PC-9 (cell line): ENCODE measurements at regions not wholly inside any gene's neighbourhood (a gene's known extent, or its start where the extent isn't known, plus 50 kb on each side); places are given as distances from the start of the nearest gene placed in this dataset.

Experiments
- BruUV-seq: library from RNA; stranded (reverse); fragments of 400-500 nt; replicated peaks from 2 replicates; lab custom pipeline; 2021; lab: Mats Ljungman, UMichigan
- CTCF ChIA-PET: fragments of 300-600 bp; sonication (Branson Sonifier 250); formaldehyde crosslinking; loops from one replicate; lab custom pipeline; 2022; ENCODE audit warnings: antibody characterized with exemption; lab: Charles Lee
- POLR2A ChIA-PET: fragments of 300-600 bp; sonication (Branson Sonifier 250); formaldehyde crosslinking; loops from one replicate; lab custom pipeline; 2022; ENCODE audit warnings: antibody characterized with exemption; ENCODE audit not compliant: unreplicated experiment; lab: Charles Lee
- DNase-seq, 2 experiments: peaks; one replicate each; pipeline versions ENCODE4 v3.0.0 to v3.0.0-alpha.2; 2015 to 2022; ENCODE audit warnings: mixed read lengths in 1 of 2
- H2AFZ ChIP-seq: fragments of 200-600 bp; sonication (generic); 2 replicates; pipeline ENCODE4 v1.8.1; 2017; ENCODE audit warnings: antibody characterized with exemption
- H3F3A ChIP-seq: fragments of 200-600 bp; sonication (generic); 2 replicates; pipeline ENCODE4 v1.8.1; 2017; ENCODE audit warnings: antibody characterized with exemption, mild to moderate bottlenecking, low read depth; ENCODE audit not compliant: insufficient read depth
- H3K27ac ChIP-seq: fragments of 200-600 bp; sonication (generic); 2 replicates; pipeline ENCODE4 v1.6.1; 2016; ENCODE audit warnings: mixed run types
- H3K27me3 ChIP-seq: fragments of 200-600 bp; sonication (generic); 2 replicates; pipeline ENCODE4 v1.6.1; 2016; ENCODE audit warnings: low read depth, mixed run types; ENCODE audit not compliant: insufficient read depth
- H3K36me3 ChIP-seq: fragments of 200-600 bp; sonication (generic); 2 replicates; pipeline ENCODE4 v1.6.1; 2016; ENCODE audit warnings: low read depth, mixed run types
- H3K4me1 ChIP-seq: fragments of 200-600 bp; sonication (generic); replicated peaks from 2 replicates; pipeline ENCODE4 v1.6.1; 2016; ENCODE audit warnings: mixed run types; ENCODE audit not compliant: insufficient read depth
- H3K4me2 ChIP-seq: fragments of 200-600 bp; sonication (generic); 2 replicates; pipeline ENCODE4 v1.6.1; 2017; ENCODE audit warnings: mixed run types
- H3K4me3 ChIP-seq: fragments of 200-600 bp; sonication (generic); 2 replicates; pipeline ENCODE4 v1.6.1; 2016; ENCODE audit warnings: mixed run types
- H3K79me2 ChIP-seq: fragments of 200-600 bp; sonication (generic); 2 replicates; pipeline ENCODE4 v1.6.1; 2017; ENCODE audit warnings: low read depth, mixed run types
- H3K9me2 ChIP-seq: fragments of 200-600 bp; sonication (generic); 2 replicates; pipeline ENCODE4 v1.8.1; 2017; ENCODE audit warnings: mild to moderate bottlenecking; ENCODE audit not compliant: insufficient read depth
- H3K9me3 ChIP-seq: fragments of 200-600 bp; sonication (generic); 2 replicates; pipeline ENCODE4 v1.8.1; 2016; ENCODE audit warnings: low read depth; ENCODE audit not compliant: insufficient read depth
- H4K20me1 ChIP-seq: fragments of 200-600 bp; sonication (generic); 2 replicates; pipeline ENCODE4 v1.8.1; 2017; ENCODE audit not compliant: insufficient read depth
- CTCF ChIP-seq: fragments of 200-600 bp; sonication (generic); conservative IDR thresholded peaks from 2 replicates; pipeline ENCODE4 v1.6.1; 2017; ENCODE audit warnings: mixed run types, antibody characterized with exemption, mild to moderate bottlenecking, moderate library complexity
- EZH2 ChIP-seq: fragments of 200-600 bp; sonication (generic); IDR thresholded peaks from 2 replicates; pipeline ENCODE4 v1.8.0; 2017; ENCODE audit warnings: antibody characterized with exemption, low read depth
- intact Hi-C: fragments of 100-400 bp; cut with micrococcal nuclease; formaldehyde crosslinking; loops from one replicate; pipeline ENCODE4 v1.10.0; 2022; ENCODE audit not compliant: unreplicated experiment

GRCh38 chr18:24985586-24985985 is 366.4 kb downstream of the ZNF521 start:
- H3K9me3 ChIP-seq: no peaks in the 10 kb centered on the region
- H3K4me1 ChIP-seq: no peaks in the 10 kb centered on the region
- DNase-seq: no peak
- no peaks in the 10 kb centered on the region for H3K9me2 ChIP-seq
- H3F3A ChIP-seq: no peaks in the 10 kb centered on the region
- H3K27me3 ChIP-seq: peaks cover 3% of the 10 kb centered on the region; the same call in 1 of the 2 replicates
- intact Hi-C loops: no loop called here
- CTCF ChIA-PET: no interaction called here
- TF ChIP-seq CTCF (no peak), EZH2 (no peak)
- no peaks in the 10 kb centered on the region for H4K20me1 ChIP-seq
- no peak overlapping the region for H2AFZ ChIP-seq
- no peak overlapping the region for H3K4me2 ChIP-seq
- no peak overlapping the region for H3K4me3 ChIP-seq
- POLR2A ChIA-PET: no interaction called here
- no peaks in the 10 kb centered on the region for H3K79me2 ChIP-seq
- no peaks in the 10 kb centered on the region for H3K36me3 ChIP-seq
- H3K27ac ChIP-seq: no peak overlapping the region
- BruUV-seq: no TSS peak

- no peaks in the 10 kb centered on the region for H3K4me1 ChIP-seq
- BruUV-seq: no TSS peak
- H3K4me2 ChIP-seq: no peak overlapping the region
- H3K79me2 ChIP-seq: no peaks in the 10 kb centered on the region
- H3K36me3 ChIP-seq: no peaks in the 10 kb centered on the region
- no peaks in the 10 kb centered on the region for H4K20me1 ChIP-seq
- intact Hi-C loops: no loop called here
- POLR2A ChIA-PET: interaction anchor here (0.6 kb wide), 1 partner anchor 1947 kb away, joined by 4 read pairs; no protein-coding TSS in a partner anchor
- H3K4me3 ChIP-seq: no peak overlapping the region
- H2AFZ ChIP-seq: no peak overlapping the region
- no peak for DNase-seq
- H3F3A ChIP-seq: no peaks in the 10 kb centered on the region
- CTCF ChIA-PET: no interaction called here
- no peaks in the 10 kb centered on the region for H3K9me3 ChIP-seq
- H3K9me2 ChIP-seq: no peaks in the 10 kb centered on the region
- no peak for TF ChIP-seq CTCF
- TF ChIP-seq EZH2: no peak
- H3K27ac ChIP-seq: no peak overlapping the region
- H3K27me3 ChIP-seq: peaks cover 3% of the 10 kb centered on the region; the same call in 1 of the 2 replicates
These were observed 365.2 kb downstream of the ZNF521 start for GRCh38 chr18:24986666-24987302.

GRCh38 chr18:24987303-24988252 is 364.4 kb downstream of the ZNF521 start:
- Histone ChIP-seq H3K4me1 (no peaks in the 10 kb centered on the region), H3K27ac (no peak overlapping the region), H4K20me1 (no peaks in the 10 kb centered on the region), H2AFZ (no peak overlapping the region), H3F3A (no peaks in the 10 kb centered on the region), H3K9me2 (no peaks in the 10 kb centered on the region), H3K36me3 (no peaks in the 10 kb centered on the region), H3K4me3 (no peak overlapping the region), H3K9me3 (no peaks in the 10 kb centered on the region), H3K27me3 (peaks cover 3% of the 10 kb centered on the region; the same call in 1 of the 2 replicates), H3K4me2 (no peak overlapping the region), H3K79me2 (no peaks in the 10 kb centered on the region)
- DNase-seq: no peak
- ChIA-PET POLR2A (no interaction called here), CTCF (no interaction called here)
- no peak for TF ChIP-seq EZH2
- TF ChIP-seq CTCF: no peak
- intact Hi-C loops: no loop called here
- no TSS peak for BruUV-seq
